ENCODE measurements at regions not wholly inside any gene's neighbourhood (a gene's known extent, or its start where the extent isn't known, plus 50 kb on each side); places are given as distances from the start of the nearest gene placed in this dataset.

GRCh38 chr9:103183701-103184171, 188.6 kb downstream of the CYLC2 start:
- ChIA-PET POLR2A (no interaction called here), CTCF (interaction anchor here (0.7 kb wide), 1 partner anchor 167 kb away, joined by 6 read pairs; no protein-coding TSS in a partner anchor)
- Histone ChIP-seq H3K27ac (ENCODE audit: extremely low read depth, low read depth, low read length) (no peak overlapping the region), H3K9me3 (ENCODE audit: control insufficient read depth, insufficient read depth, low read depth, low read length) (no peaks in the 10 kb centered on the region), H3K4me1 (ENCODE audit: control insufficient read depth, insufficient read depth, low read length) (no peaks in the 10 kb centered on the region), H3K4me3 (ENCODE audit: low read depth, low read length) (no peak overlapping the region), H3K36me3 (ENCODE audit: control insufficient read depth in 2 of 2, insufficient read depth in 1 of 2, low read length in 2 of 2) (no peaks in the 10 kb centered on the region)
- TF ChIP-seq FEZF1 (tag by site-specific recombination; IDR thresholded peaks at IDR 0.05) (no peak), ZNF114 (tag by site-specific recombination; IDR thresholded peaks at IDR 0.05) (no peak), BCL11A (tag by site-specific recombination; IDR thresholded peaks at IDR 0.05; ENCODE audit: low read depth) (no peak)

GRCh38 chr9:103186959-103187358, 191.8 kb downstream of the CYLC2 start:
- Histone ChIP-seq H3K27ac (ENCODE audit: extremely low read depth, low read depth, low read length) (no peak overlapping the region), H3K36me3 (ENCODE audit: control insufficient read depth in 2 of 2, insufficient read depth in 1 of 2, low read length in 2 of 2) (no peaks in the 10 kb centered on the region), H3K4me1 (ENCODE audit: control insufficient read depth, insufficient read depth, low read length) (no peaks in the 10 kb centered on the region), H3K9me3 (ENCODE audit: control insufficient read depth, insufficient read depth, low read depth, low read length) (no peaks in the 10 kb centered on the region), H3K4me3 (ENCODE audit: low read depth, low read length) (no peak overlapping the region)
- ChIA-PET CTCF (no interaction called here), POLR2A (no interaction called here)
- TF ChIP-seq HOXD13 (CRISPR knock-in tag; IDR thresholded peaks at IDR 0.05; ENCODE audit: borderline replicate concordance) (no peak), ZNF48 (tag by site-specific recombination; IDR thresholded peaks at IDR 0.05) (no peak), ZNF292 (tag by site-specific recombination; IDR thresholded peaks at IDR 0.05; ENCODE audit: borderline replicate concordance, low read depth) (no peak), ZNF302 (tag by site-specific recombination; IDR thresholded peaks at IDR 0.05; ENCODE audit: low read depth) (no peak), ZBTB21 (tag by site-specific recombination; IDR thresholded peaks at IDR 0.05) (no peak), ZNF280C (tag by site-specific recombination; IDR thresholded peaks at IDR 0.05) (no peak), ZNF423 (tag by site-specific recombination; IDR thresholded peaks at IDR 0.05) (no peak), BCL11A (tag by site-specific recombination; IDR thresholded peaks at IDR 0.05; ENCODE audit: low read depth) (no peak), ZNF366 (tag by site-specific recombination; conservative IDR thresholded peaks at IDR 0.05) (no peak), ZNF785 (tag by site-specific recombination; IDR thresholded peaks at IDR 0.05) (no peak), ZNF449 (tag by site-specific recombination; IDR thresholded peaks at IDR 0.05) (no peak), ZNF404 (tag by site-specific recombination; IDR thresholded peaks at IDR 0.05) (no peak), ZNF639 (tag by site-specific recombination; IDR thresholded peaks at IDR 0.05) (no peak), HOXC10 (CRISPR knock-in tag; IDR thresholded peaks at IDR 0.05) (no peak)

GRCh38 chr9:103188781-103189350, 193.7 kb downstream of the CYLC2 start:
- CTCF ChIA-PET = no interaction called here
- Histone ChIP-seq H3K4me3 (ENCODE audit: low read depth, low read length) (no peak overlapping the region), H3K27ac (ENCODE audit: extremely low read depth, low read depth, low read length) (no peak overlapping the region), H3K4me1 (ENCODE audit: control insufficient read depth, insufficient read depth, low read length) (no peaks in the 10 kb centered on the region), H3K36me3 (ENCODE audit: control insufficient read depth in 2 of 2, insufficient read depth in 1 of 2, low read length in 2 of 2) (no peaks in the 10 kb centered on the region), H3K9me3 (ENCODE audit: control insufficient read depth, insufficient read depth, low read depth, low read length) (no peaks in the 10 kb centered on the region)
- POLR2A ChIA-PET = no interaction called here
- TF ChIP-seq ZNF223 (tag by site-specific recombination; IDR thresholded peaks at IDR 0.05) = no peak
- no peak for TF ChIP-seq ZNF19 (tag by site-specific recombination; IDR thresholded peaks at IDR 0.05; ENCODE audit: low read depth)
- no peak for TF ChIP-seq GLIS2 (tag by site-specific recombination; IDR thresholded peaks at IDR 0.05)
- TF ChIP-seq ZNF133 (tag by site-specific recombination; IDR thresholded peaks at IDR 0.05) = no peak
- TF ChIP-seq SP3 (tag by site-specific recombination; IDR thresholded peaks at IDR 0.05) = no peak
- TF ChIP-seq ZNF623 (tag by site-specific recombination; IDR thresholded peaks at IDR 0.05) = no peak
- TF ChIP-seq ZSCAN23 (tag by site-specific recombination; IDR thresholded peaks at IDR 0.05) = no peak
- no peak for TF ChIP-seq ZFP69B (tag by site-specific recombination; IDR thresholded peaks at IDR 0.05)
- no peak for TF ChIP-seq ZNF174 (tag by site-specific recombination; IDR thresholded peaks at IDR 0.05)
- TF ChIP-seq ZBTB1 (tag by site-specific recombination; IDR thresholded peaks at IDR 0.05) = no peak
- no peak for TF ChIP-seq ZNF549 (tag by site-specific recombination; IDR thresholded peaks at IDR 0.05)
